SKM-1 (cell line): ENCODE measurements at regions not wholly inside any gene's neighbourhood (a gene's known extent, or its start where the extent isn't known, plus 50 kb on each side); places are given as distances from the start of the nearest gene placed in this dataset.
A peak's percentile ranks its signal among the peaks of the same experiment; 100 is the strongest.

Source experiments
- DNase-seq: peaks from one replicate; lab custom pipeline; 2025; ENCODE audit not compliant: unreplicated experiment; lab: John Stamatoyannopoulos, UW

GRCh38 chr5:38207343-38207742 is 51.0 kb upstream of the EGFLAM start:
- DNase-seq, result no peak

GRCh38 chr5:38202741-38203140 is 55.6 kb upstream of the EGFLAM start:
- no peak for DNase-seq

- no peak for DNase-seq
These were observed 57.3 kb upstream of the EGFLAM start for GRCh38 chr5:38200872-38201557.

- DNase-seq, result no peak
These were observed 61.2 kb upstream of the EGFLAM start for GRCh38 chr5:38197118-38197517.

- DNase-seq, result peak; percentile 3
These were observed 65.3 kb upstream of the EGFLAM start for GRCh38 chr5:38193015-38193581.

- no peak for DNase-seq
These were observed 66.7 kb upstream of the EGFLAM start for GRCh38 chr5:38191693-38192092.

- no peak for DNase-seq
These were observed 68.2 kb upstream of the EGFLAM start for GRCh38 chr5:38190111-38190510.

GRCh38 chr5:38189081-38189504 is 69.3 kb upstream of the EGFLAM start:
- DNase-seq, result no peak

GRCh38 chr5:38188591-38188990 is 69.8 kb upstream of the EGFLAM start:
- no peak for DNase-seq

- DNase-seq, result no peak
These were observed 70.8 kb upstream of the EGFLAM start for GRCh38 chr5:38187532-38187931.

GRCh38 chr5:38184627-38185026 is 73.7 kb upstream of the EGFLAM start:
- DNase-seq, result no peak

GRCh38 chr5:38182991-38183390 is 75.4 kb upstream of the EGFLAM start:
- no peak for DNase-seq

- DNase-seq, result no peak
These were observed 90.3 kb upstream of the EGFLAM start for GRCh38 chr5:38168029-38168428.

- no peak for DNase-seq
These were observed 90.8 kb upstream of the EGFLAM start for GRCh38 chr5:38167562-38167996.

- DNase-seq, result no peak
These were observed 91.5 kb upstream of the EGFLAM start for GRCh38 chr5:38166832-38167231.

- DNase-seq, result no peak
These were observed 92.9 kb upstream of the EGFLAM start for GRCh38 chr5:38165435-38165834.

GRCh38 chr5:38164776-38165399 is 93.5 kb upstream of the EGFLAM start:
- no peak for DNase-seq

GRCh38 chr5:38163636-38164237 is 94.6 kb upstream of the EGFLAM start:
- DNase-seq, result no peak

GRCh38 chr5:38162625-38163024 is 95.7 kb upstream of the EGFLAM start:
- DNase-seq, result no peak

GRCh38 chr5:38157024-38157423 is 101.3 kb upstream of the EGFLAM start:
- DNase-seq, result no peak

GRCh38 chr5:38154615-38155204 is 103.6 kb upstream of the EGFLAM start:
- no peak for DNase-seq

GRCh38 chr5:38151878-38152277 is 106.5 kb upstream of the EGFLAM start:
- DNase-seq, result no peak
